ENCODE measurements at regions not wholly inside any gene's neighbourhood (a gene's known extent, or its start where the extent isn't known, plus 50 kb on each side); places are given as distances from the start of the nearest gene placed in this dataset.
"Not testable (repeated sequence)": the region's sequence is repeated elsewhere in the genome, so short reads cannot be mapped to it uniquely, and the experiment has no call there.

- no peak for DNase-seq
- intact Hi-C loops (cut with DNase I): no loop called here
- ATAC-seq (ENCODE audit: poor library complexity): no peak
Observed at GRCh38 chr14:101632520-101632919, 71.2 kb downstream of the DIO3 start.

GRCh38 chr14:101633276-101633675 lies 72.0 kb downstream of the DIO3 start:
- intact Hi-C loops (cut with DNase I): no loop called here
- ATAC-seq (ENCODE audit: poor library complexity) (no peak), DNase-seq (no peak)

DNA sequence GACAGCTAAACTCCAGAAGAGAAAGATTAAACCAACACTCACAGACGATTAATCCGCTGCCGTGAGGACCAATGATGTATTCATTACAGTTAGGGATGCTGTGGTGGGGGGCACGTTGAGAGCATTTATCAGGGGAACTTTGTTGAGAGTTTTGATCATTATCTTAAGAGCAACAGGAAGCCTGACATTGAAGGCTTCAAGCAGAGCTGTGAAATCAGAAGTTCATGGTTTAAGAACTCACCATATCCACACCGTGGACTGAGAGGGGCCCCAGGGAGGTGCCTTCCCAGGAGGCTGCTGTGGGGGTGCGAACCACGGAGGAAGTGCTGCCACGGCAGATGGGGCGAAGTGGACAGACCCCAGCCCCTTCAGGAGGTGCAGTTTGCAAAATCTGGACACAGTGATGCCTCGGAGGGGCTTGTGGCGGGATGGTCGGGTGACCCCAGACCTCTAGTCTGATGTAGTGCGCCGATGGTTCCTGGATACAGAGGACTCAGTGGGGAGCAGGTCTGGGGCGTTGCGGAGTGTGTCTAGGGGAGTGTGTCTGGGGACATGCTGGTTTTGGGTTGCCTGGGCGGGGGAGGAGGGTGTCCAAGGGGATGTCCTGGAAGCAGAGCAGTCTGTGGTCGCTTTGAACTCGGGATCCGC lies 73.0 kb downstream of the DIO3 start:
- DNase-seq (no peak), ATAC-seq (ENCODE audit: poor library complexity) (no peak)
- intact Hi-C loops (cut with DNase I): no loop called here

DNA sequence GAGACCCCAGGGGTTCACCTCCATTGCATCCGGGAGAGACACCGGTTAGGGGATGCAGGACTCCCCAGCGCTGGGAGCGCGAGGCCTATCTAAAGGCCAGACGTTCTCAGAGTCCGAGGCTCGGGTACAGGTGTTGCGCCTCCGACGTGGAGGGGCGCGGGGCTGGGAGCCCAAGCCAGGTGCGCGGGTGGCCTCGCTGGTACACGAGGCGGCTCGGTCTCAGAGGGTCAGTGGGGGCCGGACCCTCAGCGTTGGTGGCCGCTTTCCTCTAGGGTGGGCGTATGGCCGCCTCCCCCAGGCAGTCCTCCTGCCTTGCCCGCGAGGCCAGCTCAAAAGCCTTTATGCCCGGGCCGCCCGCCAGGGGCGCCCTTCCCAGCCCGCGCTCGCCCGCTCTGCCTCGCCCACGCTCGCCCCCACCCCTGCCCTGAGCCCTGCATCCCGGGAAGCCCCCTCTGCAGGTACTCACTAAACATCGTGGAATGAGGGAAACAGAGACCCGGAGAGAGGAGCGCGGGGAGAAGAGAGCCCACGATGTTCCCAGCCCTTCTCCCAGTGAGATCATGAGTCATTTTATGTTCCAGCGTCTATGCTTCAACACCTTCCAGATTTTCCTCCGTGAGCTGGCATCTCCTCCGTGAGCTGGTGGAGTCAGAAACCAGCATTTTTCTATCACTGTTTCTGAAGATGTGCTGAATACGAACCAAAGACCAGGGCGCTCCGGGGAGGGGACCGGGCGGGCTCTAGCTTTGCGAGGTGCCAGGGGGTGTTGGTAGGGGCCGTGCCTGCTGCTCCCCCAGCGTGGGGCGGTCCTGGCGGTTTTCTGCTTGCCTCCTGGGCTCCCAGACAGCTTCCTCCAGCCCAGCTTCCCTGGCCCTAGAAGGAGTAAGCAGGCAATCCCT lies 73.8 kb downstream of the DIO3 start:
- intact Hi-C loops (cut with DNase I): no loop called here
- no peak for ATAC-seq (ENCODE audit: poor library complexity)
- no peak for DNase-seq

GRCh38 chr14:101635749-101636560 lies 74.7 kb downstream of the DIO3 start:
- ATAC-seq (ENCODE audit: poor library complexity) (no peak), DNase-seq (no peak)
- intact Hi-C loops (cut with DNase I): no loop called here

DNA sequence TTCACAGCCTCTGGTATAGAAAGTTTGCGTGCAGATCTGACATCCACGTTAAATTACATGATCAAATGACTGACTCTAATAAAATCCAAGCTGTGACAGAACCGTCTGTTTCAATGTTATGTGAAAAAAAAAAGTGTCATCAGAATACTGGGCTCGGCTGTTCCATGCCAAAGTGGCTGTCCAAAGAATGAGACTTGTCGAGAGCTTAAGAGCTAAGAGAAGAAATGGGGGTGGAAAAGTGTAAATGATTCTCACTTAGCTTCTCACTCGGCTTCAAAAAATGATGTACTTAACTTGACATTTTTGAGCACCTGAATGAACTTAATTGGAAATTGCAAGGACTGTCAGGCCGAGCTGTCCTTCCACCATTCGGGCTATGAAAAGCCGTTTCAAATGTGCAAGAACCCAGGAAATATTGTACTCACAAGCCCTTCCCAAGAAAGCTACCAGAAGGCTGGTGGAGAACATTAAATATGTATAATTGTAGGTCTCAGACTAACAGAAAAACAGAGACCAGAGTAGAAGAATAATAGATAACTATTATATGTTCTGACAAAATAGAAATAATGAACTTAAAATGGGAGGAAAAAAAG lies 78.0 kb downstream of the DIO3 start:
- intact Hi-C loops (cut with DNase I): no loop called here
- DNase-seq: no peak
- no peak for ATAC-seq (ENCODE audit: poor library complexity)

DNA sequence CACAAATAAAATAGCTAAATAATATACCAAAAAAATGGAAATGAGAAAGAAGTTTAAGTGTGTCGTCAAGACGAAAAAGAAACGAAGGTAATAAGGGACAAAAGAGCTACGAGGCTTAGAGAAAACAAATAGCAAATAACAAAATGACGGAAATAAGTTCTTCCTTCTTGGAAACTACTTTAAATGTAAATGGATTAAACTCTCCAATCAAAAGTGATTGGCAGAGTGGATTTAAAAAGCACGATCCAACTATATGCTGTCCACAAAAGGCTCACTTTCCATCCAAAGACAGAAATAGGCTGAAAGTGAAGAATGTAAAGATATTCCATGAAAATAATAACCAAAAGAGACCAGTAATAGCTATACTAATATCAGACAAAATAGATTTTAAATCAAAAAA lies 82.4 kb downstream of the DIO3 start:
- DNase-seq (no peak), ATAC-seq (ENCODE audit: poor library complexity) (no peak)
- intact Hi-C loops (cut with DNase I): no loop called here

- ATAC-seq (ENCODE audit: poor library complexity): no peak
- intact Hi-C loops (cut with DNase I): no loop called here
Observed at GRCh38 chr14:101654051-101654450, 92.8 kb downstream of the DIO3 start.

DNA sequence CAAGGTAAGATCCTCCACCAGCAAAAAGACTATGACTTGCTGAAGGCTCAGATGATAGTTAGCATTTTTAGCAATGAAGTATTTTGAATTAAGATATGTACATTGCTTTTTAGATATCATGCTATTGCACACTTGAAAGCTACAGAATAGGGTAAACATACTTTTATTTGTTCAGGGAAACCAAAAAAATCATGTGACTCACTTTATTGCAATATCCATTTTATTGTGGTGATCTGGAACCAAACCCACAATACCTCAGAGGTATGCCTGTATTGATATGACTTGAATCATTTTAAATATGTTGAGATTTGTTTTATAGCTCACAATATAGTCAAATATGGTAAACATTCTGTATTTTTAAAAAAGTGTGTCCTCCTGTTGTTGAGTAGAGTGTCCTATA lies 96.1 kb downstream of the DIO3 start:
- DNase-seq: no peak
- no peak for ATAC-seq (ENCODE audit: poor library complexity)
- intact Hi-C loops (cut with DNase I): no loop called here

More at GRCh38 chr14:101654051-101654450, 92.8 kb downstream of the DIO3 start:
- no peak for DNase-seq

- intact Hi-C loops (cut with DNase I): no loop called here
- DNase-seq (no peak), ATAC-seq (ENCODE audit: poor library complexity) (no peak)
Observed at GRCh38 chr14:101665478-101666078, 95.9 kb upstream of the PPP2R5C start.

DNA sequence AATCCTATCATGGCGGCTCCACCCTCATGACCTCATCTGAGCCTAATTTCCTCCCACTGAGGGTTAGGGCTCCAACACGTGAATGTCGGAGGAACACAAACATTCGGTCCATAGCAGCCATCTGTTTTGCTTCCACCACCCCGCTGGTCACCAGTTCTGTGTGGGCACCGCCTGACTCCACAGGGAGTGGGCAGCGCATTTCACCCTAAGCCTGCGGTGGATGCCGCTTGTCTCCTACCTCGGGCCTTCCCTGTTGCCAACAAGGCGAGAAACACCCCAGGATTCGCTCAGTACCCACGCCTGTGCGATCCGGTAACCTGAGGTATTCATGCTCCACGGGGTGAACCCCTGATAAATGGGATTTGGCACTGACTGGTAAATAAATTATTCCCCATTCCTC lies 95.2 kb upstream of the PPP2R5C start:
- no peak for DNase-seq
- intact Hi-C loops (cut with DNase I): no loop called here
- ATAC-seq (ENCODE audit: poor library complexity): no peak

GRCh38 chr14:101669629-101670028 lies 91.9 kb upstream of the PPP2R5C start:
- DNase-seq (no peak), ATAC-seq (ENCODE audit: poor library complexity) (no peak)
- intact Hi-C loops (cut with DNase I): no loop called here

DNA sequence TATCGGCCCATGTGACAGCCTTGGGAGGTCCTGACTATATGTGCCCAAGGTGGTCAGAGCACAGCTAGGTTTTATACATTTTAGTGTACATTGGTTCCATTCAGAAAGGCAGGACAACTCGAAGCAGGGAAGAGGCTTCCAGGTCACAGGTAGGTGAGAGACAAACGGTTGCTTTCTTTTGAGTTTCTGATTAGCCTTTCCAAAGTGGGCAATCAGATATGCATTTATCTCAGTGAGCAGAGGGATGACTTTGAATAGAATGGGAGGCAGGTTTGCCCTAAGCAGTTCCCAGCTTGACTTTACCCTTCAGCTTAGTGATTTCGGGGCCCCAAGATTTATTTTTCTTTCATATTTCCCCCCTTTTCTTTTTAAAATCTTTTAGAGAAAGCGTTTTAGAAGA lies 87.6 kb upstream of the PPP2R5C start:
- intact Hi-C loops (cut with DNase I): no loop called here
- no peak for DNase-seq
- no peak for ATAC-seq (ENCODE audit: poor library complexity)

GRCh38 chr14:101675835-101676234 lies 85.7 kb upstream of the PPP2R5C start:
- ATAC-seq (ENCODE audit: poor library complexity); DNase-seq; intact Hi-C loops (cut with DNase I): not testable (repeated sequence)

- intact Hi-C loops (cut with DNase I); ATAC-seq (ENCODE audit: poor library complexity): not testable (repeated sequence)
Observed at GRCh38 chr14:101677912-101678327, 83.6 kb upstream of the PPP2R5C start.

DNA sequence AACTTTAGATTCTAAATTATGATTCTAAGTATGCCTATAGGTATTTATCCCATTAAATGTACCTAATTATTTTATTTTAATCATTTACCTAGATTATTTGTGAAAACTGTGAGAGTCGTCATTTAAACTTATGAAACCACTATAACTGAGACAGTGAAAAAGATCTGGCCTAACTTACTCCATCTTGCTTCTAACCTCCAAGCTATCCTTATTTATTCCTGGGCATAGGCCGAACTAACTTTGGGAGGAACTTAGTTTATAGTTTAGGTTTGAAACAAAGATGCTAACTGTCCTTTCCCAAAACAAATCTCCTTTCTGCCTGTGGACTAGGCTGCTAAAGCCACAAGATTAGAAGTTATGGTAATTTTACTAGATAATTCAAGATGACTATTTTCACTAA lies 79.7 kb upstream of the PPP2R5C start:
- intact Hi-C loops (cut with DNase I): no loop called here
- no peak for ATAC-seq (ENCODE audit: poor library complexity)
- DNase-seq: no peak

More at GRCh38 chr14:101677912-101678327, 83.6 kb upstream of the PPP2R5C start:
- DNase-seq: not testable (repeated sequence)

DNA sequence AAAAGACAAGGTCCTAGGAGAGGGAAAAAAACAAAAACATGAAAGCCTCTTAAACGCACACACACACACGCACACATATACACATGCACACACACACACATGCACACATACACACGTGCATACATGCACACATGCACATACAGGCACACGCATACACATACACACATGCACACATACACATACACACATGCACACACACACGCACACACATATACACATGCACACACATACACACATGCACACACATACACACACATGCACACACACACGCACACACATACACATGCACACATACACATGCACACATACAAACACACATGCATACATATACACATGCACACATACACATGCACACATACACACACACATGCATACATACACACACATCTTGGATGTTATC lies 78.1 kb upstream of the PPP2R5C start:
- no peak for DNase-seq
- no peak for ATAC-seq (ENCODE audit: poor library complexity)
- intact Hi-C loops (cut with DNase I): no loop called here

GRCh38 chr14:101687756-101688546 lies 73.6 kb upstream of the PPP2R5C start:
- DNase-seq: no peak
- intact Hi-C loops (cut with DNase I): no loop called here
- ATAC-seq (ENCODE audit: poor library complexity): no peak

Data from Right ventricle myocardium superior (tissue), 1 donor.